Pancreas (tissue), 10 donors: ENCODE measurements at regions not wholly inside any gene's neighbourhood (a gene's known extent, or its start where the extent isn't known, plus 50 kb on each side); places are given as distances from the start of the nearest gene placed in this dataset.
"Not testable (repeated sequence)": the region's sequence is repeated elsewhere in the genome, so short reads cannot be mapped to it uniquely, and the experiment has no call there.

Experiments used
- ATAC-seq, 4 donors: fragments of 200-7000 bp; cut with Tn5 transposase; one replicate each; pipeline versions ENCODE4 v1.8.0 to v1.9.1; 2020; ENCODE audit warnings: mild to moderate bottlenecking in 4 of 4, moderate library complexity in 4 of 4
- DNase-seq, 6 donors: peaks; one replicate each; pipeline ENCODE4 v3.0.0-alpha.2; 2020
- FAIRE-seq: peaks from 2 replicates; lab custom pipeline; 2012; peaks lifted over from hg19 to GRCh38; lab: Jason Lieb, UNC
- H3K27ac ChIP-seq, 4 donors: fragments of 200-600 bp; sonication (generic); 1 replicate in 3 of 4; 2 replicates in 1 of 4; pipeline versions ENCODE4 v1.5.0 to v1.8.0; 2020
- H3K27me3 ChIP-seq, 4 donors: fragments of 200-600 bp; one replicate each; pipeline ENCODE4 v1.8.0; 2021
- H3K36me3 ChIP-seq, 3 donors: fragments of 200-600 bp; sonication (generic) in 1 of 3; one replicate each; pipeline versions ENCODE4 v1.5.0 to v1.8.0; 2020 to 2021
- H3K4me1 ChIP-seq, 3 donors: fragments of 200-600 bp; one replicate each; pipeline ENCODE4 v1.8.0; 2021
- H3K4me3 ChIP-seq, 4 donors: fragments of 200-600 bp; sonication (generic) in 2 of 4; one replicate each; pipeline versions ENCODE4 v1.5.0 to v1.8.0; 2020 to 2021
- H3K9me3 ChIP-seq, 4 donors: fragments of 200-600 bp; one replicate each; pipeline ENCODE4 v1.8.0; 2021
- CTCF ChIP-seq, 4 donors: fragments of 200-600 bp; sonication (generic) in 3 of 4; IDR thresholded peaks; one replicate each; pipeline versions ENCODE4 v1.5.0 to v1.8.0; 2021; ENCODE audit warnings: antibody characterized with exemption in 4 of 4
- WGBS, 2 donors: extraction: QIAGEN DNeasy Blood & Tissue Kit; methylation state at CpG; one replicate each; pipeline ENCODE4 v1.1.7; 2013; 5-methylcytosine and 5-hydroxymethylcytosine counted together
- intact Hi-C, 3 donors: fragments of 100-400 bp; cut with DNase I; formaldehyde crosslinking; loops; one replicate each; pipeline versions ENCODE4 v1.11.1 to v1.14.2; 2022
- donor health status: healthy with polysubstance abuse.
- donor health status: DM: no; HTN: no; CAD: no; lungs with moderate emphysema.
- donor health status: DM: no; HTN: no; CAD: no.
- donor health status: control.
- donor health status: control.
- donor health status: Bipolar disorder and iron deficiency.
- donor health status: DM: yes; HTN: yes; CAD: no.
- donor health status: DM: no; HTN: no; CAD: no.
- donor health status: DM: no; HTN: no; CAD: no.
- donor health status: DM: yes; HTN: yes; CAD: no.

GRCh38 chr12:90809940-90810339 is 145.0 kb downstream of the CCER1 start:
- no peak overlapping the region for H3K27ac ChIP-seq
- H3K4me1 ChIP-seq = no peaks in the 10 kb centered on the region
- no peaks in the 10 kb centered on the region for H3K27me3 ChIP-seq
- 24 to 41% methylated on average over 1 of the region's 1 CpG for WGBS, 2 donors
- no peaks in the 10 kb centered on the region for H3K36me3 ChIP-seq
- TF ChIP-seq CTCF (IDR thresholded peaks at IDR 0.05) = no peak
- intact Hi-C loops = no loop called here
- no peaks in the 10 kb centered on the region for H3K9me3 ChIP-seq
- DNase-seq = no peak
- no peak for ATAC-seq
- FAIRE-seq = no peak
- H3K4me3 ChIP-seq = no peak overlapping the region

GRCh38 chr12:90808568-90808967 is 146.4 kb downstream of the CCER1 start:
- no peaks in the 10 kb centered on the region for H3K27me3 ChIP-seq
- no peaks in the 10 kb centered on the region for H3K9me3 ChIP-seq
- DNase-seq (no peak), ATAC-seq (no peak), FAIRE-seq (no peak)
- WGBS, 2 donors = 48 to 69% methylated on average over 3 of the region's 3 CpGs
- intact Hi-C loops = no loop called here
- no peak for TF ChIP-seq CTCF (IDR thresholded peaks at IDR 0.05)
- H3K36me3 ChIP-seq = no peaks in the 10 kb centered on the region
- no peaks in the 10 kb centered on the region for H3K4me1 ChIP-seq
- no peak overlapping the region for H3K27ac ChIP-seq
- H3K4me3 ChIP-seq = no peak overlapping the region

- WGBS, 2 donors = 77 to 89% methylated on average over 6 of the region's 6 CpGs
- Histone ChIP-seq H3K4me1 (no peaks in the 10 kb centered on the region), H3K27me3 (no peaks in the 10 kb centered on the region), H3K4me3 (no peak overlapping the region), H3K27ac (no peak overlapping the region), H3K36me3 (no peaks in the 10 kb centered on the region), H3K9me3 (no peaks in the 10 kb centered on the region)
- no peak for FAIRE-seq
- ATAC-seq = no peak
- DNase-seq = no peak
- no peak for TF ChIP-seq CTCF (IDR thresholded peaks at IDR 0.05)
- intact Hi-C loops = no loop called here
These were observed 152.2 kb downstream of the CCER1 start for GRCh38 chr12:90802727-90803126.

GRCh38 chr12:90801776-90802175 is 153.2 kb downstream of the CCER1 start:
- Histone ChIP-seq H3K4me1 (no peaks in the 10 kb centered on the region), H3K27ac (no peak overlapping the region), H3K27me3 (no peaks in the 10 kb centered on the region), H3K4me3 (no peak overlapping the region), H3K36me3 (no peaks in the 10 kb centered on the region), H3K9me3 (no peaks in the 10 kb centered on the region)
- DNase-seq (no peak), ATAC-seq (no peak), FAIRE-seq (no peak)
- intact Hi-C loops = no loop called here
- WGBS, 2 donors = 72 to 79% methylated on average over 4 of the region's 4 CpGs
- TF ChIP-seq CTCF (IDR thresholded peaks at IDR 0.05) = no peak

- WGBS, 2 donors = 52 to 55% methylated on average over 2 of the region's 2 CpGs
- TF ChIP-seq CTCF (IDR thresholded peaks at IDR 0.05) = no peak
- Histone ChIP-seq H3K36me3 (no peaks in the 10 kb centered on the region), H3K4me3 (no peak overlapping the region), H3K9me3 (no peaks in the 10 kb centered on the region), H3K27ac (no peak overlapping the region), H3K27me3 (no peaks in the 10 kb centered on the region), H3K4me1 (no peaks in the 10 kb centered on the region)
- intact Hi-C loops = no loop called here
- FAIRE-seq = no peak
- no peak for DNase-seq
- no peak for ATAC-seq
These were observed 160.8 kb downstream of the CCER1 start for GRCh38 chr12:90794212-90794611.

- H3K4me1 ChIP-seq, ATAC-seq, H3K9me3 ChIP-seq, H3K4me3 ChIP-seq, H3K27ac ChIP-seq, H3K27me3 ChIP-seq, intact Hi-C loops, H3K36me3 ChIP-seq, DNase-seq, FAIRE-seq: not testable (repeated sequence)
- WGBS, 2 donors = 93 to 94% methylated on average over 1 of the region's 1 CpG
These were observed 162.3 kb downstream of the CCER1 start for GRCh38 chr12:90792718-90793117.
